HG03378 (cell line): ENCODE measurements at regions not wholly inside any gene's neighbourhood (a gene's known extent, or its start where the extent isn't known, plus 50 kb on each side); places are given as distances from the start of the nearest gene placed in this dataset.

Experiments used
- ATAC-seq: cut with Tn5 transposase; IDR thresholded peaks from one replicate; pipeline ENCODE4 v1.9.1; 2021; ENCODE audit warnings: mild to moderate bottlenecking, moderate library complexity; ENCODE audit not compliant: unreplicated experiment

DNA sequence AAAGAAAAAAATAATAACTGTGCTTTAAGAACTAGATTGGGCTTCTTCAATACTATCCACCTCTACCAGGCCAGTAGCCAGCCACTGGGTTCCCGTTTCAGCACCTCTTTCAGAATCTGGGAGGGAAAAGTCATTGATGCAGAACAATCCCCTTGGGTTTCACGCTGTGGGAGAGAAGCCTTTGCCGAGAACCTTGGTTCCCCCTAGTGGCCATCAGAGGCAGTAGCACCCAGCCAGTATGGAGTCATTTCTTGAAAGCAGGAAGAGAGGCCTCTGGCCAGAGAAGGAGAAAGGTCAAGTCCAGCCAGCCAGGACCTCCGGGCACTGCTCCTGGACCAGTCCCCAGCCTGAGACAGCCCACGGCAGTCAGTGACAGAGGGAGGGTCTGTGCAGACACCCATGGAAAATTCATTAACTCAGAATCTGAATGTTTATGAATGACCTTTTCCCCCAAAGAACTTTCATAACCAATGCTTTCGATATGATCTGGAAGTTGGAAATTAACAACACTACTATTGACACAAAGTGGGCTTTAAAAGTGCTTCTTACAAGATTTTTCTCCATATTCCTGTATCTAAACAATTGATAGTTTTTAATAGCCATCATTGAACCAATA is 51.2 kb upstream of the CDH5 start:
- peak; percentile 95 for ATAC-seq

GRCh38 chr16:66311306-66311705 is 55.2 kb upstream of the CDH5 start:
- ATAC-seq = no peak

DNA sequence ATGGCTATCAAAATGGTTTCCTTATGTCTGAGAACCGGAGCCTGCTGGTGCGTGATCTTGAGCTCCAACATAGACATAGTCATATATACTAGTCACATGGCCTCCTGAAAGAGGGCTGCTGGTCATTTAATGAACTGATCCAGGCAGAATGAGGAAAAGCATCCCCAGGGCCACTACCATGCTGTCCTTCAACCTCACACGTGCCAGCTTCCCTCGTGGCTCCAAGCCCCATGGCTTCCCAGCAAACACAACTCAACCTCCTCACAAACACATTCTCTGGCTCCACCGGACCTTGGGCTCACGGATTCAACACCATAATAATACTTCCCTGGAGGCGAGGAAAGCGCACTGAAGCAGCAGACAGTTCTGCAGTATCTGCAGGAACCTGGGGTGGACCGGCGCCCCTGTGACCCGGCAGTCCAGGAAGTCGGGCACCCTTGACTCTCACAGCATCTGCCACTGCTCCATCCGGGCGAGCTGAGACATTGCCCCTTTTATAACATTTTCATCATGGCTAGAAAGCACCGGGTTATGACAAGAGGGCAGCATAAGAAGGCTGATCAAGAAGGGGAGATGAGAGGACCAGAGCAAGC is 57.2 kb upstream of the CDH5 start:
- no peak for ATAC-seq

- no peak for ATAC-seq
These were observed 58.4 kb upstream of the CDH5 start for GRCh38 chr16:66308096-66308495.

DNA sequence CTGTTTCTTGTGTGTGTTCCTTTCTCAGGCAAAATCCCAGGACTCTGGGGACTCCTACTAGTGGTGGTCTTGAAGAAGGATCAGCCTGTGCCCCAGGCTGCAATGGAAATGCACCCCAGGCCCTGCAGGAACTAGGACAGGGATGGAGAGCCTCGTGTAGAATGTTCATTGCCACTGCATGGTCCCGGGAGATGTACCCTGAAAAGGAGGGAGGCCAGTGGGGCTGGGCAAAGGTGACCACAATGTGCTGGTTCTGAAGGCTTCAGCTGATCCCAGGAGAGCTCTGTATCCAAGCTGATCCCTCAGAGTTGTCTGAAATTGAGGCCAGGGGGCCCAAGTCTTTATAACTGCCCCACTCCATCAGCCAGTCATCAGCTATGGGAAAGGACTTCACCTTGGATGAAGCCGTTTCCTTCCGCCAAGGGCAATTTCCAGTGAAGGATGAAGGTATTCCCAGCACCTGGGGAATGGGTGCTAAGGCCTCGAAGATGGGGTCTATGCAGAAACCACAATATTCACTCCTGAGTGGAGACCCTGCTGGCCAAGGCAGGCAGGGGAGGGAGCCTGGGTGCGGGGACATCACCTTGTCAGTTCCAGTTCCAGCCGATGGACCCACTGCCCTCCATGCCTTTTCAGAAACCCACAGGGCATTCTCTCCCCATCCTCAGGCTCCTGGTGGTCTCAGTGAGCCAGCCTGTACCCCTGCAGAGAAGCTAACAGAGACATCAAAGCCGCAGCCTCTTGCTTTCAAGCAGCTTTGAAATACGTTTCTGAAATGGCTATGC is 59.9 kb upstream of the CDH5 start:
- no peak for ATAC-seq

GRCh38 chr16:66304961-66305360 is 61.5 kb upstream of the CDH5 start:
- ATAC-seq = no peak

GRCh38 chr16:66304151-66304550 is 62.3 kb upstream of the CDH5 start:
- no peak for ATAC-seq

DNA sequence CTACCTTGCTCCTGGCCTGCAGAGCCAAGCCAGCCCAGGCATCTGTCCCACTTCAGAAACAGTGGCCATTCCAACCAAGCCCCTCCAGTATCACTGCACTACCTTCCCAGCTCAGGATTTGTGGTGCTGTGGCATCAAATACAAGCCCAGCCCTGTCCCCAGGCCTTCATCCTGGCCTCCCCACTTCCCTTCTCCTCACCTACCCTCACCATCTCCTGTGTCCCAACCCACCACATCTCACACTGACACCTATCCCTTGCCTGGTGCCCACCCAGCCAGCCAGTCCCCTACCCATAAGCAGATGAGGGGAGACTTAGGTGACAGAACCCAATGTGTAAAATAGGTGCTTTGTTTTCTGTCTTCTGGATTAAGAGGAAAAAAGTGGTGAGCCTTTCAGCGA is 66.0 kb upstream of the CDH5 start:
- no peak for ATAC-seq

DNA sequence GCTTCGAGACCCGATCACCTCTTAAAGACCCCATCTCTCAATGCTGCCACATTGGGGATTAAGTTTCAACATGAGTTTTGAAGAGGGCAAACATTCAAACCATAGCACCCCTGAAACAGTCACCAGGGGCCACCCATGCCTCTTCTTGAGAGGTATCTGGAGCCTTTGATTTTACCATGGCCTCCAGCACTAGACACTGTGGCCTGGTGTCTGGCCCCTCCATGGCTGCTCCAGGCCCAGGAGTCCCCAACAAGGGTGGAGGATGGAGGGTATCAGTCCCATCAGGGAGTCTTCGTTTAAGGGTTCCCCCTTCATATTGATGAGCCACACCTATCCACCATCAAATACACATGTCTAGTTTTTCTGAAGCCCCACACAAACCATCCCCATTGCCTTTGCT is 66.5 kb upstream of the CDH5 start:
- ATAC-seq = no peak

GRCh38 chr16:66299349-66299748 is 67.1 kb upstream of the CDH5 start:
- no peak for ATAC-seq

GRCh38 chr16:66298571-66299120 is 67.8 kb upstream of the CDH5 start:
- no peak for ATAC-seq

- ATAC-seq = no peak
These were observed 68.5 kb upstream of the CDH5 start for GRCh38 chr16:66298006-66298405.

DNA sequence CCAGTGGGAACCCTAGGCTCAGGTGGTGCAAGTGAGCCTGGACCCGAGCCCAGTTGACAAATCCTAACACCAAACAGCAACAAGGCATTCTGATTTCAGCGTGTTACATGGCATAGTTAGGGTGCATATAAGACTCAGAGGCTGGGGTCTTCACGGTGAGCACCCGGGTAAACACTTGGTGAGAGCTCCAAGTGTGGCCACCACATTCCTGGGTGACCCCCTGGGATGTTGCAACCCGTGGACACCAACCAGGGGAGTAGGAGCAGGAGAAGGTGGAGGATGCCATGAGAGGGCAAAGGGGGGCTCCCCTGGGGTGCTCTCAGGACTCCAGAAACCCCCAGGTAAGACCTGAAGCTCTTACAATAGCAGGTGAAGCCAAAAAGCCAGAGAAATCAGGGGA is 69.9 kb upstream of the CDH5 start:
- ATAC-seq = no peak

DNA sequence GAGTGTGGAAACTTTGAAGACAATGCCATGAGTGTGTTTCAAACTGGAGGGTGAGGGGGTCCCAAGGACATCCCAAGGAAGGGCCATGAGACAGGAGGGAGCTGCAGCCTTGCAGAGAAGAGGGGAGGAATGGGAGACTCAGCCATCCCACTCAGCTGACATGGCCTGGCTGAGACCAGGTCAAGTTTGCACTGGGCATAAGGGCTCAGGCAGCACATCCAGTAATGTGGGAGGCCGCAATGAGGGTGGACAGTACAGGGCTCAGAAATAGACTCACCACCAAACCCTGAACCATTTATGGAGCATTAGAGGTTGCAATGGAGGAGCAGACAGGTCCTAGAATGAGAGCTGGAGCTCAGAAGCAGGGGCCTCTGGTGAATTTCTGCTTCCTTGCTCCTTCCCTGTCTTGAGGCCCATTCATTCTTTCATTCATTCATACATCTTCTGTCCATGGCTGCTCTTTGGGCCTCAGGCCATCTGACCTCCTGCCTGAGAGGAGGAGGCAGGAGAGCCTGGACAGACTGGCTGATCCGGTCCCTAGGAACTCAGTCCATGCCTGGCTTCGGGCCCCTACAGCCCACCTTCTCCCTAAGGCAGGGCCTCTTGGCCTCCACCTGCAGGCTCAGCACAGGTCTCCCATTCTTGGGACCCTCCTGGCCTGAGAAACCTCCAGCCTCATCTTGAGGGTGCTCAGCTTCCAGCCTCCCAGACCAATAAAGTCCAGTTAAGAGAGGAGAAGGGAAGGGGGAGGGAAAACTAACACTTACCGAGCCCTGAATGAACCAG is 70.5 kb upstream of the CDH5 start:
- ATAC-seq = no peak

- no peak for ATAC-seq
These were observed 71.3 kb upstream of the CDH5 start for GRCh38 chr16:66295213-66295612.

- no peak for ATAC-seq
These were observed 72.0 kb upstream of the CDH5 start for GRCh38 chr16:66294507-66294906.

GRCh38 chr16:66293932-66294331 is 72.6 kb upstream of the CDH5 start:
- no peak for ATAC-seq

- ATAC-seq = no peak
These were observed 73.2 kb upstream of the CDH5 start for GRCh38 chr16:66293207-66293735.

- ATAC-seq = no peak
These were observed 74.1 kb upstream of the CDH5 start for GRCh38 chr16:66292241-66292935.

DNA sequence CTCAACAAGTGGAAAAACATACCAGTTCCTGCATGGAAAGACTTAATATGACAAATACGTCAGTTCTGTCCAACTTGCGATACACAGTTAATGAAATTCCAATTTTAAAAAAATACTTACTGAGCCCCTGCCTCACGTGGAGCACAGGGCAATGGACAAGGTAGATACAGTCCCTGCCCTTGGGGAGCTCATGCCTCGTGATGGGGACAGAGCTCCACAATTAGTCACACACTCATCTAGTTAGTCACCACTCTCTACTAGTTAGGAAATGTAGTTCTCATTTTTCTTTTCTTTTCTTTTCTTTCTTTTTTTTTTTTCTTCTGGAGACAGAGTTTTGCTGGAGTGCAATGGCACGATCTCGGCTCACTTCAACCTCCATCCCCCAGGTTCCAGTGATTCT is 74.7 kb upstream of the CDH5 start:
- no peak for ATAC-seq
